Karpas-422 (cell line): ENCODE measurements at regions not wholly inside any gene's neighbourhood (a gene's known extent, or its start where the extent isn't known, plus 50 kb on each side); places are given as distances from the start of the nearest gene placed in this dataset.

Experiments used
- DNase-seq: peaks from one replicate; pipeline ENCODE4 v3.0.0-alpha.2; 2015
- H2AFZ ChIP-seq: fragments of 200-600 bp; sonication (generic); 2 replicates; pipeline ENCODE4 v1.6.1; 2014; ENCODE audit warnings: antibody characterized with exemption, low read length, mixed read lengths
- H3K27ac ChIP-seq: fragments of 200-600 bp; sonication (generic); 2 replicates; pipeline ENCODE4 v1.5.1; 2014; ENCODE audit warnings: mild to moderate bottlenecking, low read length, moderate library complexity
- H3K27me3 ChIP-seq: fragments of 200-600 bp; sonication (generic); 2 replicates; pipeline ENCODE4 v1.6.1; 2014; ENCODE audit warnings: low read length, mixed read lengths
- H3K36me3 ChIP-seq: fragments of 200-600 bp; sonication (generic); 2 replicates; pipeline ENCODE4 v1.6.1; 2014; ENCODE audit warnings: low read length, mixed read lengths; ENCODE audit not compliant: insufficient read depth
- H3K4me1 ChIP-seq: fragments of 200-600 bp; sonication (generic); 2 replicates; pipeline ENCODE4 v1.6.1; 2014; ENCODE audit warnings: mild to moderate bottlenecking, low read length, mixed read lengths
- H3K4me2 ChIP-seq: fragments of 200-600 bp; sonication (generic); 2 replicates; pipeline ENCODE4 v1.6.1; 2014; ENCODE audit warnings: low read length, low read depth, mild to moderate bottlenecking; ENCODE audit not compliant: poor library complexity, severe bottlenecking
- H3K4me3 ChIP-seq: fragments of 200-600 bp; sonication (generic); 2 replicates; pipeline ENCODE4 v1.5.1; 2014; ENCODE audit warnings: mild to moderate bottlenecking, antibody characterized with exemption, low read length, mixed read lengths
- H3K79me2 ChIP-seq: fragments of 200-600 bp; sonication (generic); 2 replicates; pipeline ENCODE4 v1.6.1; 2014; ENCODE audit warnings: mild to moderate bottlenecking, low read length, mixed read lengths
- H3K9ac ChIP-seq: fragments of 200-600 bp; sonication (generic); 2 replicates; pipeline ENCODE4 v1.6.0; 2014; ENCODE audit warnings: low read length
- H3K9me2 ChIP-seq: fragments of 200-600 bp; sonication (generic), shearing (Covaris generic); replicated peaks from 2 replicates; pipeline ENCODE4 v1.6.0; 2014; ENCODE audit warnings: mild to moderate bottlenecking, low read length, moderate library complexity; ENCODE audit not compliant: insufficient read depth
- H3K9me3 ChIP-seq: fragments of 300-700, 200-600 bp; sonication (generic); 2 replicates; pipeline ENCODE4 v1.6.1; 2014; ENCODE audit warnings: low read length, mixed read lengths
- H4K20me1 ChIP-seq: fragments of 200-600 bp; sonication (generic); 2 replicates; pipeline ENCODE4 v1.6.1; 2014; ENCODE audit warnings: mild to moderate bottlenecking, antibody characterized with exemption, low read length, low read depth; ENCODE audit not compliant: insufficient read depth

- Histone ChIP-seq H3K4me2 (no peak overlapping the region), H3K27me3 (no peaks in the 10 kb centered on the region), H3K4me1 (no peaks in the 10 kb centered on the region), H4K20me1 (no peaks in the 10 kb centered on the region), H3K9ac (no peak overlapping the region), H2AFZ (no peak overlapping the region), H3K36me3 (no peaks in the 10 kb centered on the region), H3K9me3 (peaks cover 18% of the 10 kb centered on the region), H3K27ac (no peak overlapping the region), H3K4me3 (no peak overlapping the region), H3K79me2 (no peaks in the 10 kb centered on the region), H3K9me2 (no peaks in the 10 kb centered on the region)
- DNase-seq: no peak
These were observed 387.5 kb downstream of the CDH2 start for GRCh38 chr18:27789406-27789805.

GRCh38 chr18:27787547-27787946, 389.4 kb downstream of the CDH2 start:
- no peaks in the 10 kb centered on the region for H3K9me2 ChIP-seq
- no peaks in the 10 kb centered on the region for H3K27me3 ChIP-seq
- no peak overlapping the region for H2AFZ ChIP-seq

GRCh38 chr18:27785815-27786471, 391.0 kb downstream of the CDH2 start:
- Histone ChIP-seq H3K4me1 (no peaks in the 10 kb centered on the region), H3K27me3 (no peaks in the 10 kb centered on the region), H2AFZ (no peak overlapping the region), H3K9me2 (no peaks in the 10 kb centered on the region), H4K20me1 (no peaks in the 10 kb centered on the region), H3K27ac (no peak overlapping the region), H3K36me3 (no peaks in the 10 kb centered on the region), H3K79me2 (no peaks in the 10 kb centered on the region), H3K9ac (no peak overlapping the region), H3K9me3 (peaks cover 13% of the 10 kb centered on the region), H3K4me3 (no peak overlapping the region), H3K4me2 (no peak overlapping the region)
- DNase-seq: no peak

More at GRCh38 chr18:27787547-27787946, 389.4 kb downstream of the CDH2 start:
- H3K9ac ChIP-seq: no peak overlapping the region
- no peaks in the 10 kb centered on the region for H3K36me3 ChIP-seq
- no peaks in the 10 kb centered on the region for H4K20me1 ChIP-seq
- no peaks in the 10 kb centered on the region for H3K4me1 ChIP-seq
- no peak for DNase-seq
- peaks cover 13% of the 10 kb centered on the region for H3K9me3 ChIP-seq
- no peaks in the 10 kb centered on the region for H3K79me2 ChIP-seq
- H3K4me2 ChIP-seq: no peak overlapping the region
- no peak overlapping the region for H3K4me3 ChIP-seq
- no peak overlapping the region for H3K27ac ChIP-seq

GRCh38 chr18:27780061-27780745, 396.7 kb downstream of the CDH2 start:
- Histone ChIP-seq H2AFZ (no peak overlapping the region), H3K4me3 (no peak overlapping the region)

DNA sequence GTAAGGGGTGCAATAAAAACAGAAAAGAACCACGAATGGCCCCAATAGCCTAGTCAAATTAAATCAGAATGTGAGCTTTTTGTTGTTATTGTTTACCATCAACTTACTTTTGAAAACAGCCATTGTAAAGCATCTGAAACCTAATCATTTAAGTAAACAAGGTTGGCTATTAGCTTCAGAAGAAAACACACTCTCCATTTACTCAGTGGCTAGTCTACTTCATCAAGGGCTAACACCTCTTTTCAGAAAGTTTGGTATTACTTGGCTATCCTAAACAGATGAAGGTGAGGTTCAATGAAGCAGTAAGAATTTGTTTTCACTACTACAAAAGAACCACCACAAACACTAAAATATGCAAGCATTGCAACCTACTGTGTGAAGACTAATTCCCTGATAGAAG, 398.0 kb downstream of the CDH2 start:
- Histone ChIP-seq H3K36me3 (no peaks in the 10 kb centered on the region), H3K4me1 (no peaks in the 10 kb centered on the region), H3K79me2 (no peaks in the 10 kb centered on the region), H3K4me3 (no peak overlapping the region), H3K27me3 (no peaks in the 10 kb centered on the region), H3K4me2 (no peak overlapping the region), H3K27ac (no peak overlapping the region), H4K20me1 (no peaks in the 10 kb centered on the region), H2AFZ (no peak overlapping the region), H3K9me3 (no peaks in the 10 kb centered on the region), H3K9me2 (no peaks in the 10 kb centered on the region), H3K9ac (no peak overlapping the region)
- no peak for DNase-seq

More at GRCh38 chr18:27780061-27780745, 396.7 kb downstream of the CDH2 start:
- Histone ChIP-seq H3K9me2 (no peaks in the 10 kb centered on the region), H3K27ac (no peak overlapping the region), H4K20me1 (no peaks in the 10 kb centered on the region), H3K9me3 (no peaks in the 10 kb centered on the region; the same call in 1 of the 2 replicates), H3K4me1 (no peaks in the 10 kb centered on the region), H3K4me2 (no peak overlapping the region), H3K9ac (no peak overlapping the region), H3K27me3 (no peaks in the 10 kb centered on the region), H3K36me3 (no peaks in the 10 kb centered on the region), H3K79me2 (no peaks in the 10 kb centered on the region)
- DNase-seq: no peak

DNA sequence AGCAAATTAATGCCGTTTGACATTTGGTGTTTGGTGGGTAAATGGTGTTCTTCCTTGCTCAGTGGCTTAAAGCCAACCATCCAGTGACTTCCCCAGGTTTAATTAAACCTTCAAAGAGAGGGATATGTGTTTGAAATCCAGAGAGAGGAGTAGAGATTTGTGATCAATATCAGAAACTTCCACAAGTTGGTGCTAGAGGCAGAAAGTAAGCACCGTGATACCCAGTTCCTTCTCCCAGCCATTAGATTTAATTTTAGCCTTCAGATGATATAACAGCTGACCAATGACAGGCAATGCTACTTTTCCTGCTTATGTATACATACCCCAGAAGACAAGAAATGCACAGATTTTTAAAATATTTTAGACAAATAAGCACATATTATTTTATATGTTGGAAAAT, 398.5 kb downstream of the CDH2 start:
- Histone ChIP-seq H3K27ac (no peak overlapping the region), H3K4me3 (no peak overlapping the region), H2AFZ (no peak overlapping the region), H3K4me1 (no peaks in the 10 kb centered on the region), H3K4me2 (no peak overlapping the region), H3K36me3 (no peaks in the 10 kb centered on the region), H4K20me1 (no peaks in the 10 kb centered on the region), H3K9ac (no peak overlapping the region), H3K9me3 (no peaks in the 10 kb centered on the region), H3K9me2 (no peaks in the 10 kb centered on the region), H3K79me2 (no peaks in the 10 kb centered on the region), H3K27me3 (no peaks in the 10 kb centered on the region)
- no peak for DNase-seq

DNA sequence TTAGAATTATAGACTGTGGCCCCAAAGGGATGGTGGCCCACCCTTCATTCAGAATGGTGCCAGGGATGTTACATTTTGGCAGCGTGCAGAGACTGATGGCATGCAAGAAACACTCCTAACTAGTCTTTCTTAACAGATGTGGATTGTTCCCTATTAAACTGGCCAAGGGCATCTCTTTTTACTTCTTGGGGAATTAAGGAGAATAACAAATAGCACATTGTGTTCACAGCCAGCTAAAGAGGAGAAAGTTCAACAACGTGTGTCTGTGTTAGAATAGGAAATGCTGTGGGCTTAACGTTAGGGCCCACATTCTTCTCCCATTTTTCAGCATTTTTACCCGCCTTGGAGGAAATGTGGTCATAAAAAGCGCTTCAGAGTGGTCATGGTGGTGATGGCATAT, 404.8 kb downstream of the CDH2 start:
- Histone ChIP-seq H3K4me3 (no peak overlapping the region), H3K4me2 (no peak overlapping the region), H4K20me1 (no peaks in the 10 kb centered on the region), H2AFZ (no peak overlapping the region), H3K27me3 (no peaks in the 10 kb centered on the region), H3K9ac (no peak overlapping the region), H3K4me1 (0 out of 2 replicates have a peak, but pooled peaks cover 3% of the 10 kb centered on the region), H3K9me2 (no peaks in the 10 kb centered on the region), H3K9me3 (peaks cover 6% of the 10 kb centered on the region; the same call in 1 of the 2 replicates), H3K27ac (no peak overlapping the region), H3K36me3 (no peaks in the 10 kb centered on the region), H3K79me2 (no peaks in the 10 kb centered on the region)
- no peak for DNase-seq

DNA sequence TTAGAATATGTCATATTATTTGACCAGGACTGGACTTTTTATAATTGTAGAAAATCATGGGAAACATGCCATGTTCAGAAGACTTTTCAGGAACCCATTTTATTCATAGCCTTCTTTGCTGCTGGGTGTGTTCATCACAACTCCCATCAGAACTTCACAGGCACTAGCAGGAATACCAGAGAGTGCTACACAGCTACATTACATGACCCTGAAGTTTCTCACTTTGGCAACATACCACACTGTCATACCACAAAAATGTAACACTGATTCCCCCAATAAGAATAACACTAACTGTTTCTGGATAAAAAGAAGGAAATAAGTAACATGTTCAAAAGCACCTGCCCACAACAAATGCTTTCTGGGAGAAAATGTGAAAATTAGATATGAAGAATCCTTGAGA, 405.4 kb downstream of the CDH2 start:
- H3K9me2 ChIP-seq: no peaks in the 10 kb centered on the region
- H3K27me3 ChIP-seq: no peaks in the 10 kb centered on the region

More for the DNA sequence above, 405.4 kb downstream of the CDH2 start:
- no peaks in the 10 kb centered on the region for H3K79me2 ChIP-seq
- no peak overlapping the region for H3K4me3 ChIP-seq
- no peaks in the 10 kb centered on the region for H3K36me3 ChIP-seq
- no peak overlapping the region for H3K4me2 ChIP-seq
- no peak overlapping the region for H3K27ac ChIP-seq
- peaks cover 6% of the 10 kb centered on the region; the same call in 1 of the 2 replicates for H3K9me3 ChIP-seq
- H3K9ac ChIP-seq: no peak overlapping the region
- H2AFZ ChIP-seq: no peak overlapping the region
- H3K4me1 ChIP-seq: 0 out of 2 replicates have a peak, but pooled peaks cover 3% of the 10 kb centered on the region
- no peak for DNase-seq
- H4K20me1 ChIP-seq: no peaks in the 10 kb centered on the region
